ENCODE measurements at regions not wholly inside any gene's neighbourhood (a gene's known extent, or its start where the extent isn't known, plus 50 kb on each side); places are given as distances from the start of the nearest gene placed in this dataset.

GRCh38 chr17:51445946-51446345 is 185.6 kb downstream of the UTP18 start:
- Histone ChIP-seq H3K14ac (ENCODE audit: low read length) (no peak overlapping the region), H3K4ac (ENCODE audit: low read depth, low read length) (no peak overlapping the region), H2BK12ac (ENCODE audit: low read length) (no peak overlapping the region), H3K4me1 (ENCODE audit: control insufficient read depth in 1 of 2, insufficient read depth in 2 of 2, low read length in 2 of 2) (no peaks in the 10 kb centered on the region), H3K9me3 (ENCODE audit: insufficient read depth, low read depth, low read length) (peaks cover 2% of the 10 kb centered on the region), H2AK5ac (ENCODE audit: low read length) (no peak overlapping the region), H4K8ac (ENCODE audit: low read depth, low read length) (no peak overlapping the region), H3K4me3 (ENCODE audit: low read depth, low read length) (no peak overlapping the region), H3K18ac (ENCODE audit: low read length) (no peak overlapping the region), H3K36me3 (ENCODE audit: control insufficient read depth in 1 of 2, insufficient read depth in 2 of 2, low read length in 2 of 2) (no peaks in the 10 kb centered on the region), H3K9ac (ENCODE audit: low read length) (no peak overlapping the region), H3K27me3 (ENCODE audit: insufficient read depth, low read length) (no peaks in the 10 kb centered on the region), H3K27ac (ENCODE audit: low read depth, low read length) (no peak overlapping the region), H2BK5ac (ENCODE audit: low read depth, low read length, poor library complexity) (no peak overlapping the region), H3K79me2 (ENCODE audit: control insufficient read depth, insufficient read depth, low read length, poor library complexity) (no peaks in the 10 kb centered on the region), H2BK120ac (ENCODE audit: insufficient read depth, low read length, poor library complexity) (no peak overlapping the region), H3K4me2 (ENCODE audit: low read length) (no peak overlapping the region), H3K23ac (ENCODE audit: low read length) (no peak overlapping the region), H3K79me1 (ENCODE audit: low read length) (no peaks in the 10 kb centered on the region), H4K12ac (ENCODE audit: low read depth, low read length) (no peak overlapping the region), H2AFZ (ENCODE audit: insufficient read depth, low read length, poor library complexity) (no peak overlapping the region), H4K91ac (ENCODE audit: low read depth, low read length) (no peak overlapping the region)
- no peak for DNase-seq
- WGBS (ENCODE audit: extremely low coverage, insufficient coverage, insufficient read length): no CpG with 5 or more reads among the region's 4 CpGs

GRCh38 chr17:51454456-51454978 is 194.2 kb downstream of the UTP18 start:
- Histone ChIP-seq H2BK12ac (ENCODE audit: low read length) (no peak overlapping the region), H3K79me2 (ENCODE audit: control insufficient read depth, insufficient read depth, low read length, poor library complexity) (no peaks in the 10 kb centered on the region), H3K27me3 (ENCODE audit: insufficient read depth, low read length) (no peaks in the 10 kb centered on the region), H4K12ac (ENCODE audit: low read depth, low read length) (no peak overlapping the region), H3K14ac (ENCODE audit: low read length) (no peak overlapping the region), H3K79me1 (ENCODE audit: low read length) (no peaks in the 10 kb centered on the region), H3K9ac (ENCODE audit: low read length) (no peak overlapping the region), H3K18ac (ENCODE audit: low read length) (no peak overlapping the region), H3K4me2 (ENCODE audit: low read length) (no peak overlapping the region), H2AFZ (ENCODE audit: insufficient read depth, low read length, poor library complexity) (no peak overlapping the region), H2BK5ac (ENCODE audit: low read depth, low read length, poor library complexity) (no peak overlapping the region), H3K27ac (ENCODE audit: low read depth, low read length) (no peak overlapping the region), H3K23ac (ENCODE audit: low read length) (no peak overlapping the region), H3K36me3 (ENCODE audit: control insufficient read depth in 1 of 2, insufficient read depth in 2 of 2, low read length in 2 of 2) (no peaks in the 10 kb centered on the region), H3K4ac (ENCODE audit: low read depth, low read length) (no peak overlapping the region), H2AK5ac (ENCODE audit: low read length) (no peak overlapping the region), H2BK120ac (ENCODE audit: insufficient read depth, low read length, poor library complexity) (no peak overlapping the region), H3K4me1 (ENCODE audit: control insufficient read depth in 1 of 2, insufficient read depth in 2 of 2, low read length in 2 of 2) (no peaks in the 10 kb centered on the region), H4K91ac (ENCODE audit: low read depth, low read length) (no peak overlapping the region), H3K9me3 (ENCODE audit: insufficient read depth, low read depth, low read length) (no peaks in the 10 kb centered on the region), H3K4me3 (ENCODE audit: low read depth, low read length) (no peak overlapping the region), H4K8ac (ENCODE audit: low read depth, low read length) (no peak overlapping the region)
- DNase-seq: no peak
- no CpG with 5 or more reads among the region's 1 CpG for WGBS (ENCODE audit: extremely low coverage, insufficient coverage, insufficient read length)

- H2AK5ac ChIP-seq (ENCODE audit: low read length): no peak overlapping the region
Observed at GRCh38 chr17:51455211-51455610, 194.9 kb downstream of the UTP18 start.

GRCh38 chr17:51455931-51456330 is 195.6 kb downstream of the UTP18 start:
- no peak overlapping the region for H4K8ac ChIP-seq (ENCODE audit: low read depth, low read length)
- H3K14ac ChIP-seq (ENCODE audit: low read length): no peak overlapping the region
- H3K9ac ChIP-seq (ENCODE audit: low read length): no peak overlapping the region
- no peak overlapping the region for H2BK5ac ChIP-seq (ENCODE audit: low read depth, low read length, poor library complexity)
- no CpG with 5 or more reads among the region's 4 CpGs for WGBS (ENCODE audit: extremely low coverage, insufficient coverage, insufficient read length)
- no peak overlapping the region for H3K4me3 ChIP-seq (ENCODE audit: low read depth, low read length)
- no peak overlapping the region for H2BK12ac ChIP-seq (ENCODE audit: low read length)
- no peaks in the 10 kb centered on the region for H3K27me3 ChIP-seq (ENCODE audit: insufficient read depth, low read length)
- no peaks in the 10 kb centered on the region for H3K4me1 ChIP-seq (ENCODE audit: control insufficient read depth in 1 of 2, insufficient read depth in 2 of 2, low read length in 2 of 2)
- H4K91ac ChIP-seq (ENCODE audit: low read depth, low read length): no peak overlapping the region
- no peak overlapping the region for H2BK120ac ChIP-seq (ENCODE audit: insufficient read depth, low read length, poor library complexity)
- no peak for DNase-seq
- H2AK5ac ChIP-seq (ENCODE audit: low read length): no peak overlapping the region
- H3K23ac ChIP-seq (ENCODE audit: low read length): no peak overlapping the region
- H3K79me1 ChIP-seq (ENCODE audit: low read length): no peaks in the 10 kb centered on the region
- H3K9me3 ChIP-seq (ENCODE audit: insufficient read depth, low read depth, low read length): no peaks in the 10 kb centered on the region
- no peak overlapping the region for H3K4me2 ChIP-seq (ENCODE audit: low read length)
- H3K79me2 ChIP-seq (ENCODE audit: control insufficient read depth, insufficient read depth, low read length, poor library complexity): no peaks in the 10 kb centered on the region
- H2AFZ ChIP-seq (ENCODE audit: insufficient read depth, low read length, poor library complexity): no peak overlapping the region
- no peak overlapping the region for H3K18ac ChIP-seq (ENCODE audit: low read length)
- H3K27ac ChIP-seq (ENCODE audit: low read depth, low read length): no peak overlapping the region
- no peaks in the 10 kb centered on the region for H3K36me3 ChIP-seq (ENCODE audit: control insufficient read depth in 1 of 2, insufficient read depth in 2 of 2, low read length in 2 of 2)
- no peak overlapping the region for H3K4ac ChIP-seq (ENCODE audit: low read depth, low read length)
- no peak overlapping the region for H4K12ac ChIP-seq (ENCODE audit: low read depth, low read length)

More at GRCh38 chr17:51455211-51455610, 194.9 kb downstream of the UTP18 start:
- H3K36me3 ChIP-seq (ENCODE audit: control insufficient read depth in 1 of 2, insufficient read depth in 2 of 2, low read length in 2 of 2): no peaks in the 10 kb centered on the region
- no peaks in the 10 kb centered on the region for H3K79me1 ChIP-seq (ENCODE audit: low read length)
- H3K9ac ChIP-seq (ENCODE audit: low read length): no peak overlapping the region
- H3K23ac ChIP-seq (ENCODE audit: low read length): no peak overlapping the region
- H3K27ac ChIP-seq (ENCODE audit: low read depth, low read length): no peak overlapping the region
- H3K14ac ChIP-seq (ENCODE audit: low read length): no peak overlapping the region
- H2BK120ac ChIP-seq (ENCODE audit: insufficient read depth, low read length, poor library complexity): no peak overlapping the region
- no peaks in the 10 kb centered on the region for H3K27me3 ChIP-seq (ENCODE audit: insufficient read depth, low read length)
- H3K79me2 ChIP-seq (ENCODE audit: control insufficient read depth, insufficient read depth, low read length, poor library complexity): no peaks in the 10 kb centered on the region
- no peak overlapping the region for H3K4me2 ChIP-seq (ENCODE audit: low read length)
- H2BK5ac ChIP-seq (ENCODE audit: low read depth, low read length, poor library complexity): no peak overlapping the region
- no peak overlapping the region for H4K8ac ChIP-seq (ENCODE audit: low read depth, low read length)
- H3K4me3 ChIP-seq (ENCODE audit: low read depth, low read length): no peak overlapping the region
- no peak overlapping the region for H3K4ac ChIP-seq (ENCODE audit: low read depth, low read length)
- no peak overlapping the region for H4K91ac ChIP-seq (ENCODE audit: low read depth, low read length)
- H2BK12ac ChIP-seq (ENCODE audit: low read length): no peak overlapping the region
- no peaks in the 10 kb centered on the region for H3K4me1 ChIP-seq (ENCODE audit: control insufficient read depth in 1 of 2, insufficient read depth in 2 of 2, low read length in 2 of 2)
- H3K18ac ChIP-seq (ENCODE audit: low read length): no peak overlapping the region
- no peak overlapping the region for H2AFZ ChIP-seq (ENCODE audit: insufficient read depth, low read length, poor library complexity)
- no peak overlapping the region for H4K12ac ChIP-seq (ENCODE audit: low read depth, low read length)
- DNase-seq: no peak
- H3K9me3 ChIP-seq (ENCODE audit: insufficient read depth, low read depth, low read length): no peaks in the 10 kb centered on the region

Measured in trophoblast cell (in vitro differentiated cells and primary cell).